GM18508 (cell line): ENCODE measurements at regions not wholly inside any gene's neighbourhood (a gene's known extent, or its start where the extent isn't known, plus 50 kb on each side); places are given as distances from the start of the nearest gene placed in this dataset.

ENCODE experiments used
- ATAC-seq: cut with Tn5 transposase; IDR thresholded peaks from one replicate; pipeline ENCODE4 v1.9.1; 2021; ENCODE audit warnings: moderate number of reproducible peaks; ENCODE audit not compliant: insufficient read depth, unreplicated experiment

DNA sequence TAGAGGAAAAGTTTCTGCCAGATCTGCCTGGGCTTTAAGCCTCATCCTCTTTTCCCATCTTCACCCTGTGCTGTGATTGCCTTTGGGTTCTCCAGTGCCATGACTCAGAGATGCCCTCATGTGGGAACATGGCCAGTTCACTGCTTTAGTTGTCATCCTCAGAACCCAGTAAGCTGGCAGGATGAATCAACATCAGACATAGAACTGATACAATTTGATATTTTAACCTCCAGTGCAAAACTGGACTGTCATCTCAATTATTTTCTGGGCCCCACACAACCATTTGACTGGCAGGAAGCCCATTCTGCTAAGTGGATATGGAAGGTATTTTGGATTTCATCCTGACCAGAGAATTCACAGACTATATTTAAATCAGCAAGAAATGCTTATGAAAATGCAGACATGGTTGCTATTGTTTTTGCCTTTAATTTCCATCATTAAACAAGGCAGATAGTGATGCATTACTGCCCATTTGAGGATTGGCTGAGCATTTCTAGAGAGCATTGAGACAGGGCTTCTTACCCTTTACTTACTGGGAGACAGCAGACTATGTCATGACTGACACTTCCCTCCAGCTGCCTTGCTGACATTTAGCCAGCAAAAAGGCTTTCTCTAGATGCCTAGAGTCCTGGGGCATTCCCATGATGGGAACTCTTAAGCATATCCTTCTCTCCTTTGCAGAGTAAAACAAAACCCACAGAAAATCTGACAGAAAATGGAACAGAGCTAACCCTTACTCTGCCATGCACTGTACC is 327.1 kb upstream of the MTNR1B start:
- no peak for ATAC-seq

DNA sequence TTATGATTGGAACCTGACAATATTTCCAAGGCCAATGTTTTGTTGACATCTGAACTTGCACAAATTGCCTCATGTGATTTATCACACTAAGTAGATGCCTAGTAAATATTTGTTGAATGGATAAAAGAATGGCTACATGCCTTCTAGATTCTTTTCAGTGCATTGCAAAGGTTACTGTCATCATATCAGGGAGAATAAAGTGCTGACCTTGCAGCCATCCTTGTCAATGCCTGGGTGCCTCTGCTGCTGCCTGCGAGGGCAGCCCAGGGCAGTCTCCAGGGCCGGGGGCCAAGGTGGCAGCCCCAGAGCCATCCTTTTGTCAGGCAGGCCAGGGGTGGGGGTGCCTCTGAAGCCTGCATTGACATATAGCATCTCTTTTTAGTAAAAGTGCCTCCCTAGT is 325.6 kb upstream of the MTNR1B start:
- no peak for ATAC-seq

- no peak for ATAC-seq
Observed at GRCh38 chr11:92644595-92645445, 324.6 kb upstream of the MTNR1B start.

DNA sequence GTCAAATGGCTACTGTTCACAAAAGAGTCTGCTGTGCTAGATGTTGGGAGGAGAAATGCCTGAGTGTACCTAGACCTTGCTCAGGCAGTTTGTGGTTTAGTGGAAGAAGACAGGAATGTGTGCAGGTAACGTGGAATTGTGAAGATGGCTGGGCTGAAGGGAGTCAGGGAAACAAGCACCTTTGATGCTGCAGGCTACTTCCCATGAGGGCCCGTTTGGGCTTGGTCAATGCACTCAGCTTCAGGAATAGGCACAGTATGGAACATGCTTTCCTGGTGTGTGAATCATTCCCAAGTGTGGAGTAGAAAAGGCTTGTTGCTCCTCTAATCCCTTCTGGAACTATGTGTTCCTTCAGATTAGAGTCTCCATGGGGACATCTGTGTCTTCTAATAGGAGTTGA is 318.3 kb upstream of the MTNR1B start:
- no peak for ATAC-seq

GRCh38 chr11:92653454-92653853 is 316.0 kb upstream of the MTNR1B start:
- ATAC-seq, result no peak

- no peak for ATAC-seq
Observed at GRCh38 chr11:92656783-92657182, 312.7 kb upstream of the MTNR1B start.

- ATAC-seq, result no peak
Observed at GRCh38 chr11:92657226-92657625, 312.2 kb upstream of the MTNR1B start.

DNA sequence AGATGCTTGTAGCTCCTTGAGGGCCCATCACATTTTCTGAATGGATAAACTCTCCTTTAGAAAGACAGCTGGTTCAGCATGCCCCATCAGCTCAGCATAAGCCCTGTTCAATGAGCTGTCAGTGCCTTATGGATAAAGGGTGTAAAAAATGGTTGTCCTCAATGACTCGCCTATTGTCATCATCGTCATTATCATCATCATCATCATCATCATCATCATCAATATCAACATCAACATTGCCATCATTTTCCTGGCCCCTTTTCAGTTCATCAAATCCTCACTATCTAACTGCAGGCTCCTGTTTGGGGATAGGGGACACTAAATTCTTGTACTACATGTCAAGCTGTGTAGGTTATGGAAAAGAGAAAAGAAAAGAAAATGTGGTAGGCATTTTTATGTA is 310.7 kb upstream of the MTNR1B start:
- ATAC-seq, result no peak

DNA sequence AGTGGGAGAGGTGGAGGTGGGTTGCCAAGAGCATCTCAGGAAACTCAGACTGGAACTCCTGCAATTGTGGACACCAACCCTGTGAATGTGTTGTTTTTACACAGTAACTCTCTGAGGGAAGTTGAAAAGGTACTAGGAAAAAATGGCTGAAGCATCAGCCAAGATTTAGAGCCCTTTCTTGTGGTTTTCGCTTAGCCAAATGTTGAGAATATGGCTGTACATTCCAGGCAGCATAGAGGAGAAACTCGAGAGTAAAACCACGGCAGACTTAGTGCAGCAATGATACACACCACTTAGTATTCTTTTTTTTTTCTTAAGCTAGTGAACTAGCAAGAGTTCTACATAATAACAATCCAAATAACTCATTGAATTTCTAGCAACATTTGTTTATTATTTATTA is 309.7 kb upstream of the MTNR1B start:
- no peak for ATAC-seq

- ATAC-seq, result no peak
Observed at GRCh38 chr11:92662601-92663360, 306.7 kb upstream of the MTNR1B start.

GRCh38 chr11:92663539-92663938 is 305.9 kb upstream of the MTNR1B start:
- no peak for ATAC-seq

GRCh38 chr11:92667486-92668152 is 301.8 kb upstream of the MTNR1B start:
- no peak for ATAC-seq

GRCh38 chr11:92670308-92670890 is 299.1 kb upstream of the MTNR1B start:
- ATAC-seq, result no peak

GRCh38 chr11:92671081-92671480 is 298.4 kb upstream of the MTNR1B start:
- ATAC-seq, result no peak

DNA sequence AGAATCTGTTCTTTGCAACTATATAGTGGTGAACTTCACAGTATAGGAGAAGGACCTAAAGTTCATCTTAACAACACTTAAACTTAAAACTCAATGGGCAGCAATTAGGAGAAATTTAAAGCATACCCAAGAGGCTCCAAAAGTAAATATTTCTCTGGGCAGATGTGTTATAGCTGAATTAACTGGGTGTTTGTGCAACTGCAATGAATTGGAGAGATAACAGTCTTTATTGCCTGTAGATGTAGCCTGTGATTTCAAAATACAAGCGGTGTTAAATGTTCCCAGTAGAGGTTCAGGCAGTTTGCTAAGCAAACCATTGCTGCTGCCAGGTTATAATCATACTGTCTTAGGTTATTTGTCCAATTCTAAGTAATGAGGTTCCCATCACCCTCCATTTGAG is 294.1 kb upstream of the MTNR1B start:
- ATAC-seq, result no peak

- no peak for ATAC-seq
Observed at GRCh38 chr11:92675810-92676209, 293.6 kb upstream of the MTNR1B start.

DNA sequence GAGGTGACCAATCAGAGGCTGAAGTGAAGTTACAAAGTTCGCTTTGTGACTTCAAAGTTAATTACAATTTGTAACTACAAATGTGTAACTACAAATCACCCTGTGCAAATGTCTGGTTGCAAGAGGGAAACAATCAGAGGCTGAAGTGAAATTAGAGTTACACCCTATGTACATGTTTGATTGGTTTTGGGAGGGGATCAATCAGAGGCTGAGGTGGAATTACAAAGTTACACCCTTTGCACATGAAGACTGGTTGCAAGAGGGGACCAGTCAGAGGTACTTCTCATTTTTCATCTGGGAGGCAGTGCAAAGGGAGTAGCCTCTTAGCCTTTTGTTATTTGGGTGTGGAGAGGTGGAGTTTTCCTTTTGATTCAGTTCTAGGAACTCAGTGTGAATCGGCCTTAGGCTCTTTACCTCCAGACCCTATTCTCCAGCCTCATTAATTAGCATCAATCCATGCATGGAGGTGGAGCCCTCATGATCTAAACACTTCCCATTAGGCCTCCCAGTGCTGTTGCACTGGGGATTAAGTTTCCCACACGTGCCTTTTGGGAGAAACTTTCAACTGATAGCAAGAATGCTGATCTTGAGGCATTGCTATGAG is 291.3 kb upstream of the MTNR1B start:
- no peak for ATAC-seq

GRCh38 chr11:92681586-92681985 is 287.9 kb upstream of the MTNR1B start:
- no peak for ATAC-seq

- no peak for ATAC-seq
Observed at GRCh38 chr11:92682136-92682535, 287.3 kb upstream of the MTNR1B start.

GRCh38 chr11:92682952-92683351 is 286.5 kb upstream of the MTNR1B start:
- no peak for ATAC-seq
